ENCODE measurements at regions not wholly inside any gene's neighbourhood (a gene's known extent, or its start where the extent isn't known, plus 50 kb on each side); places are given as distances from the start of the nearest gene placed in this dataset.

DNA sequence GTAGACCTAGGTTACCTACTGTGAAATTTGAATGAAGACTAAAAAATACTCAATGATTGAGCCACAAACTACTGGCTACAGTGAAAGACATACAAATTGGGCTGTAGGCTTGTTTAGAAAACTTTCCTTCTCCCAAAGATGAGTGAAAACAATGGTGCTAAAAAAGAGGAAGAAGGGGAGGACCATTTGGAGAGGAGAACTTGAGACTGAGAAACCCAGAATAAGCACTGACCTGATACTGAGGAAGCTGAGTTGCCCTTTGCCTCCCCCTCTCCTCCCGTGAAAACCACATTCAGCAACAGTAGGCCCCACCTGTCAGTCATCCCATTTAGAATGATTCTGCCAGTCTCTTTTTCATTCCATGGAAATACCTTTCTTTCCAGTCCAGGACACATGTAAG is 484.0 kb upstream of the TGFBR2 start:
- DNase-seq (ENCODE audit: low read depth) = no peak

DNA sequence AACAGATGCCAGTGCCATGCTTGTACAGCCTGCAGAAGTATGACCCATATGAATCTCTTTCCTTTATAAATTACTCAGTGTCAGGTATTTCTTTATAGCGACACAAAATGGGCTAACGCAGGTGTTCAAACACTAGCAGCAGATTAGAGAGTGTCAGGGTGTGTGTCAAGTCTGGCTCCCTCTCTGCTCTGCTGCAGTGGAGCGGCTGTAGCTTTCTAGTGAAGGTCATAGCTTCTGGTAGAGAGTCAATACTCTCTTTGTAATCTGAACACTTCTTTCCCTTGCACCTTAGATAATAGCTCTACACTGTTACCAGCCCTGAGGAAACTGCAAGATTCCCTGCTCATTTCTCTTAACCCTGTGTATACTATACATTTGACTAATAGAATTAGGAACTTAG is 483.2 kb upstream of the TGFBR2 start:
- DNase-seq (ENCODE audit: low read depth) = no peak

DNA sequence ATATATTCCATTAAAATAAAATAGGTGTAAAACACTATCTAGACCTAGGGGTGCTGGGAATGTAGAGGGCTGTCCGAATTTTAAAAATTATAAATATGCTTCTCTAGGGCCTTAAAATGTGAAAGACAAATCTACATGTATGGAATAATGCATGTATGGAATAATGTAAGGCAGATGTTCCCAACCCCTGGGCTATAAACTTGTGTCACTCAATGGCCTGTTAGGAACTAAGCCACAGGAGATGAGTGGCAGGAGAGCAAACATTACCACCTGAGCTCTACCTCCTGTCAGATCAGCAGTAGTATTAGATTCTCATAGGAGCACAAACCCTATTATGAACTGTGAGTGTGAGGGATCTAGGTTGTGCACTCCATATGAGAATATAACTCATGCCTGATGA is 482.6 kb upstream of the TGFBR2 start:
- DNase-seq (ENCODE audit: low read depth) = no peak

DNA sequence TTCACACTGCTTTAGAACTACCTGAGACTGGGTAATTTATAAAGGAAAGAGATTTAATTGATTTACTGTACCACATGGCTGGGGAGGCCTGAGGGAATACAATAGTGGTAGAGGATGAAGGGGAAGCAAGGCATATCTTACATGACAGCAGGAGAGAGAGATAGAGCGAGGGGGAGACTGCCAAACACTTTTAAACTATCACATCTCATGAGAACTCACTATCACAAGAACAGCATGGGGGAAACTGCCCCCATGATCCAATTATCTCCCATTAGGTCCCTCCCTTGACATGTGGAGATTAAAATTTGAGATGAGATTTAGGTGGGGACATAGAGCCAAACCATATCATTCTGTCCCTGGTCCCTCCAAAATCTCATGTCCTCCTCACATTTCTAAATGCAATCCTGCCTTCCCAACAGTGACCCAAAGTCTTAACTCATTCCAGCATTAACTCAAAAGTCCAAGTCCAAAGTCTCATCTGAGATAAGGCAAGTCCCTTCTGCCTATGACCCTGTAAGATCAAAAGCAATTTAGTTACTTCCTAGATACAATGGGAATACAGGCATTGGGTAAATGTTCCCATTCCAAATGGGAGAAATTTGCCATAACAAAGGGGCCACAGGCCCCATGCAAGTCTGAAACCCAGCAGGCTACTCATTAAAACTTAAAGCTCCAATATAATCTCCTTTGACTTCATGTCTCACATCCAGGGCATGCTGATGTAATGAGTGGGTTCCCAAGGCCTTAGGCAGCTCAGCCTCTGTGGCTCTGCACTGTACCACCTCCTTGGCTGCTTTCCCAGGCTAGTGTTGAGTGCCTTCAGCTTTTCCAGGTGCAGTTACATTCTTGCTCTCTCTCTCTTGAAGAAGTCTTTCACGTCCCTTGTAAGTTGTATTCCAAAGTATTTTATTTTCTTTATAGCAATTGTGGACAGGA is 481.7 kb upstream of the TGFBR2 start:
- no peak for DNase-seq (ENCODE audit: low read depth)

DNA sequence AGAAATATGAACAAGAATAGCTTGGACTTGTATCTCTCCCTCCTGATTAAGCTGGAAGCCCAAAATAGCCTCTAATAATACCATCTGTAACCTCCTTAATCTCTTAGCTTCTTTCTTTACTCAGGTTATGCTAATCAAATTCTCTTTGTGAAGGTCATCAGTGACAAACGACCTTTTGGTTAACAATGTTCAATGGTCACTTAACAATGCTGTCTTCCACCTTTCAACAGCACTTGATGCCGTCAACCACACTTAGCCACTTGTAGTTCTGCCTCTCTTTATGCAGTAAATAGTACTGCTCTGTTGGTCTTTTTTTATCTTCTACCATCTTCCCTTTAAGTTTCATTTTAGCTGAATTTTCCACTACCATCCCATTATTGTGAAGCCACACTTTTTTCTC is 476.6 kb upstream of the TGFBR2 start:
- DNase-seq (ENCODE audit: low read depth) = no peak

DNA sequence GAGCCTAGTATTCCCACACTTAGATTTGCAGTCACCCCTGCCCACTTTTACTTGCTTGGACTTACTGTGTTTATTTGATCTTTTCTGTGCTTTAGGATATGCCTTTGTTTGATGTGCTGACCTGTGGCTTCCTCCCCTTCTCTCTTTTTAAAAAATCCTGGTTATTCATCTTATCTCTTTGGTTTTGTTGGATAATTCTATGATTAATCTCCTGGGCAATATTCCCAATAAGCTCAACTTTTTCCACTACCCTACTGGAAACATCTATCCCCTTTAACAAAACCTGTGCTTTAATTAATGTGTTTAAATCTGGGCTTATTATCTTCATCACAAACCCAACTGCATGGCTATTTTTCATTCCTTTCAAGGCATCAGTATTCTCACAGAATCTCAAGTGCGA is 476.0 kb upstream of the TGFBR2 start:
- no peak for DNase-seq (ENCODE audit: low read depth)

DNA sequence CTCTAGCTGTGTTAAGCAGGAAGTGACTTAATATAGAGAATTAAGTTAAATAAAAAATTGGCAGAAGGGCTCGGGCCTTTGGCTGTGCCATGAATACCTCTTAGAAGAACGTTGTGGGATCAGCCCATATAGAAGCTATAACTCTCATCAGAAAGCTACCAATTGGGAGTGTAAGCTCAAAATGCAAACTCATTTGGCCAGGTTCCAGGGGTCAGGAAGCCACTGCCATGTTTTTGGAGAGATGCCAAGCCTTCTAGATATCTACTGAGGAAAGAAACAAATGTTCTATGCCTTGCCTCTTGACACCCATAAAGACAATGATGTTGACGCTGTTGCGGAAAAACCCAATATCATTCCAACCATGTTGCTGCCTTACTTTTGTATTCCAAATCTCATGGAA is 475.2 kb upstream of the TGFBR2 start:
- DNase-seq (ENCODE audit: low read depth) = no peak

DNA sequence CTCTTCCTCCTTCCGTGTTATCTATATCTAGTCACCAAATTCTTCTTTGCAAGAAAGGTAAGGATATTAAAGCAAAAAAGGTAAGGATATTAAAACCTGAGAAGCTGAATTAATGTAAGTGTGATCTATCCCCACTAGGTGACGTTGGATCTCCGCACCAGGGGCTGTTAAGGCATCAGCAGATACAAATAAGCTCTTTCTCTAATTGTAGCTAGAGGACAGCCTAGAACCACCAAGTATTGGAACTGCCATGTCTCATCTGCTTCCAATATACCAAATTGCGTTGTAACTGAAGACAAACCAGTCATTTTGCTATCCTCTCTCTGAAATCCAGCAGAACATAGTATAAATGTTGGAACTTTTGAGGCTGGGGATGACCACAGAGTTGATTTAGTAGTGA is 471.2 kb upstream of the TGFBR2 start:
- no peak for DNase-seq (ENCODE audit: low read depth)

DNA sequence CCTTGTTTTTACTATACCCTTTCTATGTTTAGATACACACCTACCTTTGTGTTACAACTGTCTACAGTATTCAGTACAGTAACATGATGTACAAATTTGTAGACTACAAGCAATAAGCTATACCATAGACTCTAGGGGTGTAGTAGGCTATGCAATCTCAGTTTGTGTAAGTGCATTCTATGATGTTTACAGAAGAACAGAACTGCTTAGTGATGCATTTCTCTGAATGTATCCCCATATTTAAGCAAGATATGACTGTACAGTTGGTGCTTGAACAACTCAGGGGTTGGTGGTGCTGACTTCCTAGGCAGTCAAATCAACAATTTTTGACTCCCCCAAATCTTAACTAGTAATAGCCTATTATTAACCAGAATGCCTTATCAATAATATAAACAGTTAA is 467.1 kb upstream of the TGFBR2 start:
- DNase-seq (ENCODE audit: low read depth) = no peak

DNA sequence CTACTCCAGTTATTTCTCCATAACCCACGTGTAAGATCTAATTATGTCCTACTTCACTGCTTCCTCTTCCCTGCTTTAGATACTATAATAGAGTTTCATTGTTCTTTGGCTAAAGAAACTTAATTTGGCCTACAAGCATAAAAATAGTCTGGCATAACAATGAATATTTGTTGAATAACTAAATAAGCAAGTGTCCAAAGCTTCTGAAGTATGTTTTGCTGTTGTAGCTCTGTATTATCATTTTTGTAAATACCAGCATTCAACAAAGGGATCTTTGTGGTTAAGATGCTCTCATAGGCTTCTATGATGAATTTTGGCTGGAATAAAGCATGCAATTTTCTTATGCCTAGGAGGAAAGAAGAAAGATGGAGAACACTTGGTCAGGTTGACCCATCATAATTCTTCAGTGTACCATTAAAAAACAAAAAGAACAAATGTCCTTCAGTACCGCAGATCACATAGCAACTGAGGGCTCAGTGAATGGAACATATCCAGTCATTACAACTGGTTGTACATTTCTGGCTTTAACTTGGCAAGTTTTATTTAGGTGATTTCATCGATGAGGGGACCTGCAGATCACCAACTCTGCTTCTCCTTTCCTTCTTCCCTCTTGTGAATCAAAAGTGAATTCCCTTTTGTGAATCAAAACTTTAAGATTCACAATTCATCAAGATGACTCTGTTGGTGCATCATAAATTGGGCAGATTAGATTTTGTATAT is 465.9 kb upstream of the TGFBR2 start:
- no peak for DNase-seq (ENCODE audit: low read depth)

DNA sequence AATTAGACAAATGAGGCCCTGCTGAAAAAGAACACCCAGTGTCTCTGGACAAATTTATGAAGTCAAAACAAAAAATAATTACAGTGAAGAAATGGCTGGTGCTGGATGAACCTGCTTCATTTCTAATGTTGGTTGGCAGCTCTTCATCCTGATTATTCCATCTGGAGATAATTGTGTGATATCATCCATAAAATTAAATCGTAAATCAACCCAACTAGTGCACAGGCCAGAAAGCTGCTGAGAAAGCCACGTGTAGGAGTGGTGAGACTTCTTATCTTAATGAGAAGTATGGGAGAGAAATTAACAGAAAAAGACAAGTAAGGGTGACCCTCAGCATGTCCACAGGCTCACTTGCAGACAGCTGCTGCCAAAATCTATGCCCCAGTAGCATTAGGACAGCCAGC is 465.2 kb upstream of the TGFBR2 start:
- no peak for DNase-seq (ENCODE audit: low read depth)

DNA sequence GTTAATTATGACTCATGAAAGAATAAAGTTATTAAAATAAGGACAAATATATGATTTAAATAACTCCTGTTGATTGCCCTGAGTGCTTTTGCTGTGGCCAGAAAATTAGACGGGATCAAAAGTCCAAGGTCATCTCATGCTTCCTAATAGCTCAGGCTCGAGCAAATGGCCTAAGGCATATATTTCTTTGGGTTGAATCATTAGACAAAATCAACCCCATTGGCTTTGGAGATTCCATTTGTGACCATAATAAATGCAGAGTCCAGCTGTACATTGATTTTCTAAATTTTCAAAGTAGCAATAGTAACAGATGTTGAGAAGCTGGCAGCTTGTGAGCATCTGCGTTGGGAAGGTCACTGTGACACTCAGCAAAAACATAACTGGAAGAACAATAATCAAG is 464.5 kb upstream of the TGFBR2 start:
- no peak for DNase-seq (ENCODE audit: low read depth)

DNA sequence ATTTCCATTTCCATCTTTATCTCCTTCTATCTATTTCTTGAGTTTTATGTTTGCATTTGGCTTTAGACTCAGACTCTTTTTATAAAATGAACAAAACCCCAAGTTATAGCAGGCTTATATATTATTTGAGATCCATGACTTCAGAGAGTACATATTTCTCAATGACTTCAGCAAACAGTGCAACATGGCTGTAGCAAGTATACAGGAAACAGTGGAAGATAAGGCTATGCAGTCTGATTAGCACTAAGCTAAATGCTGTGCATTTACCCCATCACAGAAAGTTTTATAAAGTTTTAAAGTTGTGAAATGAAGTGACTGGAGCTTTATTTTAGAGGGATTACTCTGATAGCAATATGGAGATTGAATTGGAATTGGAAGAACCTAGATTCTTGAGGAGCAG is 463.5 kb upstream of the TGFBR2 start:
- no peak for DNase-seq (ENCODE audit: low read depth)

DNA sequence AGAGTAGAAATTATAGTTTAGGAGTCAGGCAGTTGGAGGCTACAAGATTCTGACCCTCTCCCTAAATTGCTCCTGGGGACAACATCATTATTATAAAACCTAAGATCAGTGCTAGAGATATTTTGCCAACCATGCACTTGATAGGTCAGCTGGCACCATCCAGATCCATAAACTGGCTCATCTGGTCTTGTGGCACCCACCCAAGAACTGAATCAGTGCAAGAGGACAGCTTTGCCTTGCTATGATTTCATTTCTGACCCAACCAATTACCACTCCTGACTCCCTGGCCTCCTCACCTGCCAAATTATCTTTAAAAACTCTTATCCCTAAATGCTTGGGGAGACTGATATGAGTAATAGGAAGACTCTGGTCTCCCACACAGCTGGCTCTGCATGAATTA is 461.1 kb upstream of the TGFBR2 start:
- DNase-seq (ENCODE audit: low read depth) = no peak

DNA sequence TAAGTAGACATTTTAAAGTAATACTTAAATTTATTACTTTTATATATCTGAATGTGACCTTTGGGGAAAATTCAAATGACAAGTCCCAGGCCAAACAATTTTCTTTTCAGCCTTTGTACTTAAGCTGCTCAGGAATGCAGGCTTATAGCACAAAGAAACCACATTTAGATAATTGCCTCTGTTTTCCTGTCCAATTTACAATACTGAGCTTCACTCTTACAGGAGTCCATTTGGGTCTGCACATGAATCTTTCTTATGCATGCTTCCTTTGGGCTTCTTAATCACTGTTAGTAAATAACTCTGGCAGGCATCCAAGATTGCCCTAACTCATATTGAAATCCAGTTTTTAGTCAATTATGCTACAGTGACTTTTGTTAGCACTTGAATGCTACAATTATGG is 459.4 kb upstream of the TGFBR2 start:
- DNase-seq (ENCODE audit: low read depth) = no peak

DNA sequence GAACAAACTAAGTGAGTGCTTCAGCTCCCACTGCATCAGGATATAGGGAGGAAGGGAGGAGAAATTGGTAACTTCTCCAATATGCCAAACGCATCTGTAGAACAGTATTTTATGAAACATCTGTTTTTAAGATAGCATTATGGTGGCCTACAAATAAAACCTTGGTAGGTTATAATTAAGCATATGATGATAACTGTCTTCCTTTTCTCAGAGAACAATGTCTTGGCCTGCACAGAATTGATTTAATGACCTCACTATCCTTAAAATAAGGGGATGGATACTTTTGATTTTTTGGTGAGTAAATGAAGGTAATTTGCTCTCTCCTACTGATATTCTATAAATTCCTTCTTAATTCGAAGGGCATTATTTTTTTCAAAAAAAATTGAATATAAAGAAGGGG is 451.5 kb upstream of the TGFBR2 start:
- DNase-seq (ENCODE audit: low read depth) = no peak

DNA sequence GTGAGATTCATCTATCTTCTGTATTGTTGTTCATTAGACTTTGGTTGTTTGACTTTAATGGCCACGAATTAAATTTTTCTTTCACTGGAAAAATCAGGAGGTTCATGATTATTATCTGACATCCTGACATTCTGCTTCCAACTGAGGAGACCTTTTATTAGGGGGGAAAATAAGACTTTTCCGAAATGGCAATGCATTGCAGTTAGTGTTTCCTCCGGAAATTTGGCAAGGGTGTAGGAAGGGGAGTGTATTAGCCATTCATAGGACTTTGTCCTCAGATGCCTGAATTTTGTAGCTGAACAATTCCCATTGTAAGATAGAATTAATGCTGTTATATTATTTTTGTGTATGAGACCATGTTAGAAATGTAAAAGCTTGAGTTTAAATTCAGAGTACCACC is 450.6 kb upstream of the TGFBR2 start:
- no peak for DNase-seq (ENCODE audit: low read depth)

DNA sequence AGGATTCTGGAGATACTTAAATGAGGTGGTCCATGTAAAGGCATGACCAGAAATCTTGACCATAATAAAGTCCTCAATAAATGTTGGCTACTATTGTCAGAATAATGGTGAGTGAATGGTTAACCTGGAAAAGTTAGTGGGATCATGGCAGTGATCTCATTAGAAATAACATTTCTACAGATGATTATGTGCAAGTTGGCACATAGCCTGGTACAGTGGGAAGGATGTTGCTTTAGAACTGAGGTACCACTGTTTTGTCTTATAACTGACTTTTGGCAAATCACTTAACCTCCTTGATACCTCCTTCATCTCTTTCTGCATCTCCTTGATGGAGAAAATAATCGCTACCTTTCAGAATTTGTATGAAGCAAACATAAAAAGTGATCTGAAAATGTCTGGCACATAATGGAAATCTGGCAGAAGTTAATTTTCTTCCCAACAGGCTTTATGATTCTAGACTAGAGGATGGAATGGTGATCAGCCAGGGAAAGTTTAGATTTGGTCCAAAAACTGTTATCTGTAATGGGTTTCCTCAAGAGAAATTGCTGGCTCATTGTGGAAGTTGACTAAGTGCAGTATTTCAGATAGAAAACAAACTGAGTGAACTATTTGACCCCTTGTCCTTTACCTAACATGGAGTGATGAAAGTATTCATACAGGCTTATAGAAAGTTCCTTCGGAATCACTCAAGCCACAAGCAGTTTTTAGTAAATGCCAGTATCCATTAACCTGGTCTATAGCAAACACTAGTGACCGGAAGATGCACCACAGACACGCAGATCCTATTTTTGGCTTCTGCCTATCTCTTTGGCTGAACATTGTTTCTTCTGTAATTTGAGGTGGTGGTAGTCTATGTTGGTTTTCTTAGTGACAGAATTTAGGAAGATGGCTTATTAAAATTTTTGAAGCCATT is 449.6 kb upstream of the TGFBR2 start:
- no peak for DNase-seq (ENCODE audit: low read depth)

DNA sequence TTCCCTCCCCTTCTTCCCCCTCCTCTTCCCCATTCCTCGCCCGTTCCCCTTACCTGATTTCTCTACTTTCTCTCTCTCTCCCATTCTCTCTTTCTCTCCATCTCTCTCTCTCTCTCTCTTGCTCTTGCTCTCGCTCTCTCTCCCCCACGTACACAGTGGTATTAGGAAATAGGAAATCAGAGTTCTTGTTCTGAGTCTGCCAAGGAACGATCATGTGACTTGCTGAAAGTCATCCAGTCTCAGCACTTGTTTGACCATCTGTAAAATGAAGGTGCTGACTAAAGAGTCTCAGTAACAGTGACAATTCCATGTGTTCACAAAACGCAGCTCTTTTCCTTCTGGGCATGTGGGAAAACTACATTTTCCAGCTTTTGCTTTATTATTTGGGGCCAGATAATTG is 445.0 kb upstream of the TGFBR2 start:
- no peak for DNase-seq (ENCODE audit: low read depth)

DNA sequence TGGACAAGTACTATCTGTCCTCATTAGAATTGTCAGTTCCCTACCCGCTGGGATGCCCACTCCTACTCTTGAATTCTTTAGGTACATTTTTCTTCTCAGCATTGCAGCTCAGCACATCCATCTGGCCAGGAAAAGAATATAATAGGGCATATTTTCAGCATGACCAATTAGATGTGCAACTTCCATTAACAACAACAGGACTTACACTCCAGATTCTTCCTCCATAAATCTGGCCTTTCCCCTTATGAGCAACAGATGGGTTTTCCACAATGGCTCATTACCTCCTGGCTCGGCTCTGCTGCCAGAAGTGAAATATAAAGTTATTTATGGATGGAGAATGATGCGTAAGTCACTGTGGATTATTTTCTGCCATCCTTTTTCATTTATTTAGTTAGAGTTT is 443.8 kb upstream of the TGFBR2 start:
- no peak for DNase-seq (ENCODE audit: low read depth)

DNA sequence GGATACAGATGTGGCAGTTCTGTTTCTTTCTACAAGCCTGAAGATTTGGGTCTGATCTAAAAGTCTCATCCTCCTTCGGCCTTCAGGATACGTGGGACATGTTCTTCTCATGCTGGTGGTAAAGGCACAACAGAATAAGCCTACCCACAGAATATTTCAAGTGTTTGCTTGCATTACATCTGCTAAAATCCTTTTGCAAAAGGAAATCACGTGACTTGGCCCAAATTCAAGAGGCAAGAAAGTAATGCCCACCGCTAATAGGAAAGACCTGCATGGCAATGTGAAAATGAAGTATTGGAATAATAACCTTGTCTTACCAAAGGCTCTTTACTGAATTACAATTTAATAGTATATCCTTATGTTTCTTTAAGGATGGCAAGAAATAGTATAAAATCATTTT is 439.9 kb upstream of the TGFBR2 start:
- DNase-seq (ENCODE audit: low read depth) = no peak

DNA sequence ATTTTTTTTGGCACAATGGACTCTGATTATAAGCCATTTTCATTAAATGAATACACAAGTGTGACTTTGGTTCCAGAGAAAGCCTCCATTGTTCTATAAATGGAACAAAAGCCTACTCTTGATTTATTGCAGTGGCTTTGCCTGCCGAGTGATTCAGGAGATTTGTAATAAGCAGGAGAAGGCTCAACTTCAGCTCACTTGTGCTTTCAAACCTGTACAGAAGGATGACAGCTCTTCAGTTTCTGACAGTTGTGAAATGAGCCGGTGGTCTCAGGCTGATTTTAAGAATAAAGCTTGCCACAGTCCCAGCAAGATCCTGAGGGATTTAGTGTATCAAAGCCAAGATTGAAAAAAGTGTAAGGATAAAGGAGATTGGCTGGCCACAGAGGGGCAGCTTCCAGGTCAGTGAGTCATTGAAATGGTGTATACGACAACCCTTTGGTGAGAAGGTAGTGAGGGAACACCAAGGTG is 438.8 kb upstream of the TGFBR2 start:
- DNase-seq (ENCODE audit: low read depth) = no peak

Measured in CMK (cell line).